ENCODE measurements at regions not wholly inside any gene's neighbourhood (a gene's known extent, or its start where the extent isn't known, plus 50 kb on each side); places are given as distances from the start of the nearest gene placed in this dataset.

GRCh38 chr1:222161676-222162075, 386.2 kb downstream of the HHIPL2 start:
- no peak for DNase-seq

- no peak for DNase-seq
These were observed 390.3 kb downstream of the HHIPL2 start for GRCh38 chr1:222157612-222158011.

- no peak for DNase-seq
These were observed 398.3 kb upstream of the DUSP10 start for GRCh38 chr1:222140206-222140605.

DNA sequence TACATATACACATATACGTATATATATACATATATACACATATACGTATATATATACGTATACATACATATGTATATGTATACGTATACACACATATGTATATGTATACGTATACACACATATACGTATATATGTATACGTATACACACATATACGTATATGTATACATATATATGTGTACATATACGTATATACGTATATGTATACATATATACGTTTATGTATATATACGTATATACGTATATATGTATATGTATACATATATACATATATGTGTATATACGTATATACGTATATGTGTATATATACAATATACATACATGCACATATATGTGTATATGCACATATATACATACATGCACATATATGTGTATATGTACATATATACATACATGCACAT, 396.2 kb upstream of the DUSP10 start:
- no peak for DNase-seq

- DNase-seq, result no peak
These were observed 395.0 kb upstream of the DUSP10 start for GRCh38 chr1:222136869-222137268.

- no peak for DNase-seq
These were observed 387.2 kb upstream of the DUSP10 start for GRCh38 chr1:222129041-222129440.

- no peak for DNase-seq
These were observed 385.8 kb upstream of the DUSP10 start for GRCh38 chr1:222127526-222128152.

DNA sequence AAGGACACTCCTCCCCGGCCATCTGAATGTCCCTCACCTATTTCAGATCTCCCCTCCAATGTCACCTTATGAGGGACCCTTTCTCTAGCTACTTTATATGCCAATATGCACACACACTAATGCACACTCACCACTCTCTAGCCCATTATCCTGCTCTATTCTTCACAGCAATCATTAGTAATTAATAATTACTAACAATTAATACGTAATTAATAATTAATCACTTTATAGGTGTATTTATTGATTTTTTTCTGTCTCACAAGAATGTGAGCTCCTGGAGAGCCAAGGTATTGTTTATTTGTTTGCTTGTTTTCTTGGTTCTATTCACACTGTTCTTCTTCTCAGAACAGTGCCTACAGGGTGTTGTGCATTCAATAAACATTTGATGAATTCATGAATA, 385.2 kb upstream of the DUSP10 start:
- no peak for DNase-seq

DNA sequence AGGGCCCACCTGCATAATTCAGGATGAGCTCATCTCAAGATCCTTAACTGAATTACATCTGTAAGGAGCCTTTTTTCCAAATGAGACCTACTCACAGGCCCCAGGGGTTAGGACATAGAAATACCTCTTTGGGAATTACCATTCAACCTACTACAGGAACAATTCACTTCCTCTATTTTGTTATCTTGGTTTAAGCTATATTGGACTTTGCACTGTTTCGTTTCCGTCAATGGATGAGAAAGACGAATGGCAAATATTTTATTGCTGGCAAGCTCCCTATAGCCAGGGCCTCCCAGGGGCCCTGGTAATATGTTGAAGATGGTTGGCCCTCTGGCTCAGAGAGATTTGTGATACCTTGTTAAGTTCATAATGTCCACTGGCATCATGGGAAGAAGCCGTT, 384.2 kb upstream of the DUSP10 start:
- no peak for DNase-seq

DNA sequence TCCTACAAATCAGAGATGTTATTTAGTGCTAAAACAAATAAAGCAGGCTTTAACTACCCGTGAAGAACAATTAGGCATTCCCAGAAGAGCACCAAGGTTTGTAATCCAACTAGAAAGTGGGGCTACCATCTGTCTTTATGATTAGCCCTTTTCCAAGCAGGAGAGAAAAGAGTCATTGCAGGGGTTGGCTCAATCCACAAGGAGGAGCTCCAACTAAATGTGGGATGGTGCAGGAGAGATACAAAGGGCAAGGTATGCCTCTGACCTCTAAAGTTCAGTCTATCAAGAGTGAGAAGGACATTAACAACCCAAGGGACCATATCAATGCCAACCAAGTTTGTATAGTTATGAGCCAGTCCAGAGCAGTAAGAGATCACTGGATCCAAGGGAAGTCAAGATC, 382.7 kb upstream of the DUSP10 start:
- DNase-seq, result no peak

- DNase-seq, result no peak
These were observed 381.2 kb upstream of the DUSP10 start for GRCh38 chr1:222123111-222123510.

DNA sequence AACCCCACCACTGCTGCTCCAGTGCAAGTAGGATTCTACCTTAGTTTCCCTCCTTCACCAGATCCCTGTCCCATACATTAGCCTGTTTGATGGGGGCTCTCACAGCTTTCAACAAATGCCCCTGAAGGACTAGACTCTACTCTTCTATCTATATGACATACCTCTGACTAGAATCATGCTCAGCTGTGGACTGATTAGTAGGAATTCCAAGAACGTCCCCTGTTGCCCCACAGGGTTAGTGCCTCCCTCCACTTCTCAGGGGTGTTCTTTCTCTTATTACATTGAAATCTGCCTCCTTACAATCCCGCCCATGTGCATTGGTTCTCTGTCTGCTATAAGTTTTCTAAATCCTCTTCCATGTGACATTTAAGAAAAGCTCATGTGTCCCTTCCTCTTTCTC, 375.9 kb upstream of the DUSP10 start:
- DNase-seq, result no peak

- no peak for DNase-seq
These were observed 372.8 kb upstream of the DUSP10 start for GRCh38 chr1:222114536-222115156.

DNA sequence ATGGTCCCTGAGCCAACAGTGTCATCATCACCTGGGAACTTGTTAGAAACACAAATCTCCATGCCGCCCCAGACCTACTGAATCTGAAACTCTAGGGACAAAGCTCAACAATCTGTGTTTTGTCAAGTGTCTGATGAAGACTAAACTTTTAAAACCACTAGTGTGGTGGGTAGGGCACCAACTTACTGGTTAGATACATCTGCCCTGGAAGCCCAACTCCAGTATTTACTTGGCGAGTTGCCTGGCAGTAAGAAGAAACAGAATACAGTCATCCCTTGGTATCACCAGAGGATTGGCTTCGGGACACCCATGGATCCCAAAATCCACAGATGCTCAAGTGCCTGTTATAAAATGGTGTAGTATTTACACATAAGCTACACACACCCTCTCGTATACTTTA, 367.9 kb upstream of the DUSP10 start:
- DNase-seq, result no peak

DNA sequence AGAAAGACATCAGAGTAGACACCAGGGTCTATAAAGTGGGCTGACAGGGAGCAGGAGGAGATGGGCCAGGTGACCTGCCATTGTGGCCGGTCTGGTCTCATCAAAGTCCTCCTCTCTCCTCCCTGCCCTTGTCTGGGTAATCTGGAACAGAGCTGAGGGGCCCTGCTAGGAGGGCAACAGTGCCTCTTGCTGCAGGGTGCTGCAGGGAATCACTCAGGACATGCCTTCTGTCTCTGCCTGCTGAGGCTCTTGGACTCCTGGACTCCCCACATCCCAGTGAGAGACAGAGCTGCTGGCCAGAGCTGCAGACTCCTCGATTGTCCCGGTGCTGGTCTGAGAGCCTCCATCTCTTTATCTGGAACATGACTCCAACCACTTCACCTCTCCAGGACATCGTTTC, 366.1 kb upstream of the DUSP10 start:
- DNase-seq, result no peak

GRCh38 chr1:222107267-222107666, 365.4 kb upstream of the DUSP10 start:
- DNase-seq, result no peak

- peak; percentile 36 for DNase-seq
These were observed 364.5 kb upstream of the DUSP10 start for GRCh38 chr1:222106377-222106776.

DNA sequence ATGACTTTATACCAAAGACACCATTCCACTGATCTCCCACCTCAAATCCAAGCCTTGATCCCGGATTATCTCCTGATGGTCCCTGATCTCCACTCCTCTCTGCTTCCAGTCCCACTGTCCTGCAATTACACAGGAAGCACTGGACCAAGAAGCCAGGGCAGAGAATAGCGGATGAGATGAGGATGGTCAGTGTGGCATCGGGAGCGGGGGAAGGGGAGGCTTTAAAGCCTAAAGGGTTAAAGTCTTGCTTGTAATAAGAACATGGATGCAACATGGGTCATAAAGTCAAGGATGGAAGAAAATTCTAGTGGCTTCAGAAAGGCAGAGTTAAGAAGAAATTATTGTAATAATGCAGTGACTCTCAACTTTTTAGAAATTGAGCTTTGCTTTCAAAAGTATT, 364.0 kb upstream of the DUSP10 start:
- DNase-seq, result no peak

GRCh38 chr1:222105393-222105737, 363.5 kb upstream of the DUSP10 start:
- DNase-seq, result no peak

DNA sequence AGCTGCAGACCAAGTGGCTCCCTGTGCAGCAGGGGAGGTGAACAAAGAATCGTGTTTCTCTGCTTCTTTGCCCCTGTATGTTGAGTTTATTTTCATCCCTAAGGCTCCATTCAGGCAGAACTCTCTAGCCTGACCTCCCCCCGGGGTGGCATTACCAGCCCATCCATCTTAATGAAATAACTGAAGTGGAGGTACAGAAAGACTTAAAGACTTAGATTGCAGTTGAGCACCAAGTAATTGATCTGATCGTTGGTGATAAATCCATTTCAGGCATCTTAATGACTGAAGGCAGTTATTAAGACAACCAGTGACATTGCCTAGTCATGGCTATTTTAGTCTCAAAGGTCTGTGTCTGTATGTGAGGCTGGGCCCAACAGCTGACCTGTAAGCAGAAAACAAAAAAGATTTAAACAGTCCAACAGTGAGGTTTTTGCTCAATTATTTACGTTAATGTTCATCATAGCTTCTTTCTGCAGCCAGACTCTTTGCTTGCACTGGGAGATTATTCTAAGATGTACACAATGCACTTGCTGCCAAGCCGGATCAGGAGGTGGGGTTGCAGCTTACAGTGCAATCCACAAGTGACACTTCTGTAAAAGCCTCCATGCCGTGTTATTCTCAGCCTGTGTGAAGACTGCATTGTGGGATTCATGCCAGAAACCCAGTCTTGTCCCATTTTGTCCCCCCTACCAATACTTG, 363.0 kb upstream of the DUSP10 start:
- no peak for DNase-seq

DNA sequence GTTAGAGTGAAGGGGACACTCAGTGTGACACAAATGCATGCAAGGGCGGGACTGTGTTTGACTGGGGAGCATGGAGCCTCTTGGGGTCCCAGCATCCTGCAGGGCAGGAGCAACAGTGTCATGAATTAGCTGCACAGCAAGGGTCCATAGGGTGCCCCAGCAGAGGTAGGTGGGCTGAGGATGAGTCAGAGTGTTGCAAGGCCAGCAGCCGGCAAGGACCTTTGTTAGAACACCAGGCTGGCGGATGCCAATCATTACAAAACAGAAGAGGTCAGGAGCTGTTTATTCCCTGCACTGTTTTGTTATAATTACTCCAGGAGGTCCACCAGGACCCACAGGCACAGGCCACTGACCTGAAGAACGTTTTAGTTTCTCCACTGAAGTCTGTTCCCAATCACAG, 362.2 kb upstream of the DUSP10 start:
- DNase-seq, result no peak

DNA sequence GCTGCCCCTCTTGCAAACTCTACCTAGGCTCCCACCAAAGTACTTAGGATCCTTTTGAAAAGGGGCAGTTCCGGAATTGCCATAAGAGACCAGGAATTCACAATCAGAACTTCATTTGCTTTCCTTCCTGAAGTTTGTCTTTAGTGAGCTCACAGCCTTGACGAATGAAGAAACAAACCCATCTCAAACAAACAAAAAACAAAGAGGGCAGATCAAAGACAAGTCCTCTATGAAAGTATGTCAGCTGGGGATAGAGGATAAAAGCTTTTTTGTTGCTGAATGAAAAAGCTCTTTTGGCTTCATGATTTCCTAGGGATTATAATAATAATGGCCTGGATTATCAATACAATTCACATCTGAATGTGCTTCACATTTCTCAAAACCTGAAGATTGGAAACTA, 357.9 kb upstream of the DUSP10 start:
- DNase-seq, result no peak

- no peak for DNase-seq
These were observed 356.5 kb upstream of the DUSP10 start for GRCh38 chr1:222098404-222098803.

GRCh38 chr1:222097588-222097987, 355.7 kb upstream of the DUSP10 start:
- DNase-seq, result no peak

GRCh38 chr1:222096883-222097282, 355.0 kb upstream of the DUSP10 start:
- no peak for DNase-seq
